Upper lobe of left lung (tissue), 4 donors: ENCODE measurements at regions not wholly inside any gene's neighbourhood (a gene's known extent, or its start where the extent isn't known, plus 50 kb on each side); places are given as distances from the start of the nearest gene placed in this dataset.

ENCODE experiments used
- CTCF ChIP-seq, 6 experiments: fragments of 450-650 bp in 4 of 6; fragments of 200-600 bp in 2 of 6; sonication (generic) in 2 of 6; IDR thresholded peaks; one replicate each; pipeline ENCODE4 v1.5.1; 2016 to 2019; ENCODE audit warnings: antibody characterized with exemption in 6 of 6
- POLR2AphosphoS5 ChIP-seq, 2 donors: sonication (generic); formaldehyde crosslinking; IDR thresholded peaks; one replicate each; pipeline ENCODE4 v1.5.1; 2017; ENCODE audit warnings: antibody characterized with exemption in 2 of 2

- TF ChIP-seq CTCF (IDR thresholded peaks at IDR 0.05) (no peak), POLR2AphosphoS5 (IDR thresholded peaks at IDR 0.05) (no peak)
Observed at GRCh38 chr7:127446842-127447241, 54.3 kb upstream of the ZNF800 start.
